Liver (tissue), 7 donors: ENCODE measurements at regions not wholly inside any gene's neighbourhood (a gene's known extent, or its start where the extent isn't known, plus 50 kb on each side); places are given as distances from the start of the nearest gene placed in this dataset.

Source experiments
- DNase-seq: peaks from one replicate; pipeline ENCODE4 v3.0.0-alpha.2; 2017; ENCODE audit warnings: low spot score
- H3K27ac ChIP-seq, 2 donors: one replicate each; pipeline ENCODE4 v1.7.0; 2013; ENCODE audit warnings: inconsistent platforms in 2 of 2, low read length in 2 of 2, control low read depth in 1 of 2, low read depth in 1 of 2, mild to moderate bottlenecking in 1 of 2
- H3K27me3 ChIP-seq, 4 donors: one replicate each; pipeline versions ENCODE4 v1.6.1 to v1.7.0; 2013; ENCODE audit warnings: low read length in 3 of 4, inconsistent platforms in 1 of 4, mild to moderate bottlenecking in 1 of 4, moderate library complexity in 1 of 4; ENCODE audit not compliant: control insufficient read depth in 4 of 4, insufficient read depth in 4 of 4
- H3K36me3 ChIP-seq, 4 donors: one replicate each; pipeline versions ENCODE4 v1.6.1 to v1.7.0; 2013; ENCODE audit warnings: low read length in 3 of 4, mild to moderate bottlenecking in 3 of 4, low read depth in 1 of 4, moderate library complexity in 1 of 4; ENCODE audit not compliant: control insufficient read depth in 4 of 4, insufficient read depth in 3 of 4
- H3K4me1 ChIP-seq, 4 donors: one replicate each; pipeline versions ENCODE4 v1.6.1 to v1.7.0; 2013; ENCODE audit warnings: low read length in 3 of 4, mild to moderate bottlenecking in 3 of 4, moderate library complexity in 1 of 4; ENCODE audit not compliant: control insufficient read depth in 4 of 4, insufficient read depth in 4 of 4
- H3K4me3 ChIP-seq, 3 donors: one replicate each; pipeline versions ENCODE4 v1.6.1 to v1.7.0; 2013; ENCODE audit warnings: low read length in 3 of 3, control low read depth in 1 of 3, low read depth in 1 of 3, mild to moderate bottlenecking in 1 of 3
- H3K9ac ChIP-seq, 2 donors: one replicate each; pipeline ENCODE4 v1.7.0; 2013; ENCODE audit warnings: low read length in 2 of 2, mild to moderate bottlenecking in 2 of 2, moderate library complexity in 2 of 2, control low read depth in 1 of 2, low read depth in 1 of 2
- H3K9me3 ChIP-seq, 4 donors: one replicate each; pipeline versions ENCODE4 v1.6.1 to v1.7.0; 2013; ENCODE audit warnings: low read length in 3 of 4; ENCODE audit not compliant: control insufficient read depth in 4 of 4
- FOXA1 ChIP-seq: IDR thresholded peaks from 2 replicates; pipeline ENCODE4 v1.6.1; 2016; ENCODE audit warnings: antibody characterized with exemption
- FOXA2 ChIP-seq: IDR thresholded peaks from 2 replicates; pipeline ENCODE4 v1.6.1; 2016; ENCODE audit warnings: antibody characterized with exemption
- GABPA ChIP-seq, 2 donors: IDR thresholded peaks in 1 of 2; conservative IDR thresholded peaks in 1 of 2; 2 replicates each; pipeline ENCODE4 v1.6.1; 2016; ENCODE audit warnings: antibody characterized with exemption in 2 of 2, mild to moderate bottlenecking in 1 of 2, moderate library complexity in 1 of 2
- HNF4A ChIP-seq, 2 donors: conservative IDR thresholded peaks; 2 replicates each; pipeline ENCODE4 v1.6.1; 2016; ENCODE audit warnings: antibody characterized with exemption in 2 of 2, mild to moderate bottlenecking in 2 of 2
- JUND ChIP-seq, 2 donors: IDR thresholded peaks; 2 replicates each; pipeline ENCODE4 v1.6.1; 2016; ENCODE audit warnings: antibody characterized with exemption in 2 of 2
- NR2F2 ChIP-seq: IDR thresholded peaks from 2 replicates; pipeline ENCODE4 v1.6.1; 2016; ENCODE audit warnings: antibody characterized with exemption
- RXRA ChIP-seq, 2 donors: IDR thresholded peaks; 2 replicates each; pipeline ENCODE4 v1.6.1; 2017 to 2018; ENCODE audit warnings: antibody characterized with exemption in 2 of 2, mild to moderate bottlenecking in 1 of 2
- SP1 ChIP-seq: IDR thresholded peaks from 2 replicates; pipeline ENCODE4 v1.6.1; 2018; ENCODE audit warnings: antibody characterized with exemption, mild to moderate bottlenecking
- YY1 ChIP-seq: IDR thresholded peaks from 2 replicates; pipeline ENCODE4 v1.6.1; 2016; ENCODE audit warnings: antibody characterized with exemption, mild to moderate bottlenecking
- WGBS: extraction: QIAGEN DNeasy Blood & Tissue Kit; methylation state at CpG from one replicate; pipeline ENCODE4 v1.1.7; 2013; 5-methylcytosine and 5-hydroxymethylcytosine counted together
- TF ChIP-seq, protein P1 (sequence below): IDR thresholded peaks from 2 replicates; pipeline ENCODE4 v1.6.1; 2016; ENCODE audit warnings: antibody characterized with exemption, mild to moderate bottlenecking
- TF ChIP-seq, protein P2 (sequence below): IDR thresholded peaks from 2 replicates; pipeline ENCODE4 v1.6.1; 2016; ENCODE audit warnings: antibody characterized with exemption
- TF ChIP-seq, protein P3 (sequence below): IDR thresholded peaks from 2 replicates; pipeline ENCODE4 v1.6.1; 2016; ENCODE audit warnings: antibody characterized with exemption
- TF ChIP-seq, protein P4 (sequence below): IDR thresholded peaks from 2 replicates; pipeline ENCODE4 v1.6.1; 2016; ENCODE audit warnings: antibody characterized with exemption
- donor health status: healthy.
- donor health status: healthy.
- donor health status: healthy.
- donor health status: healthy.

DNA sequence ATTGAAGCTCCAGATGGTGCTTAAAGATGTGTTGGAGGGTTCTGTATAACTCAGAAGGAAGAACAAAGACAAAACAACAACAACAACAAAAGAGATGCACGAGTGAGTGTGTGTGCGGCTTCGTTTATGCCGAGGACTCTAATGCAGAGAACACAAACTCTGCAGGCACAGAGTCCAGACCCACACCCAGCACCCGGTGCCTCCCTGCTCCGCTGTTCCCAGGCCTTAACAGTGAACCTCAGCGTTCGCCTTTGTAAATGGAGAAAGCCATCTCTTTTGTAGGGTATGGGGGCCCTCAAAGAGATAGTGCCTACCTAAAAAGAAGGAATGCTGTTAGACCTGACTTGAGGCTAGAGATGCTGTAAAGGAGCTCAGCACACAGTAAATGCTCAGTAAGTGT, 243.3 kb downstream of the ERMARD start:
- no peaks in the 10 kb centered on the region for H3K27me3 ChIP-seq
- DNase-seq = no peak
- no peak overlapping the region for H3K27ac ChIP-seq
- H3K9me3 ChIP-seq = no peaks in the 10 kb centered on the region
- TF ChIP-seq, protein P1, sequence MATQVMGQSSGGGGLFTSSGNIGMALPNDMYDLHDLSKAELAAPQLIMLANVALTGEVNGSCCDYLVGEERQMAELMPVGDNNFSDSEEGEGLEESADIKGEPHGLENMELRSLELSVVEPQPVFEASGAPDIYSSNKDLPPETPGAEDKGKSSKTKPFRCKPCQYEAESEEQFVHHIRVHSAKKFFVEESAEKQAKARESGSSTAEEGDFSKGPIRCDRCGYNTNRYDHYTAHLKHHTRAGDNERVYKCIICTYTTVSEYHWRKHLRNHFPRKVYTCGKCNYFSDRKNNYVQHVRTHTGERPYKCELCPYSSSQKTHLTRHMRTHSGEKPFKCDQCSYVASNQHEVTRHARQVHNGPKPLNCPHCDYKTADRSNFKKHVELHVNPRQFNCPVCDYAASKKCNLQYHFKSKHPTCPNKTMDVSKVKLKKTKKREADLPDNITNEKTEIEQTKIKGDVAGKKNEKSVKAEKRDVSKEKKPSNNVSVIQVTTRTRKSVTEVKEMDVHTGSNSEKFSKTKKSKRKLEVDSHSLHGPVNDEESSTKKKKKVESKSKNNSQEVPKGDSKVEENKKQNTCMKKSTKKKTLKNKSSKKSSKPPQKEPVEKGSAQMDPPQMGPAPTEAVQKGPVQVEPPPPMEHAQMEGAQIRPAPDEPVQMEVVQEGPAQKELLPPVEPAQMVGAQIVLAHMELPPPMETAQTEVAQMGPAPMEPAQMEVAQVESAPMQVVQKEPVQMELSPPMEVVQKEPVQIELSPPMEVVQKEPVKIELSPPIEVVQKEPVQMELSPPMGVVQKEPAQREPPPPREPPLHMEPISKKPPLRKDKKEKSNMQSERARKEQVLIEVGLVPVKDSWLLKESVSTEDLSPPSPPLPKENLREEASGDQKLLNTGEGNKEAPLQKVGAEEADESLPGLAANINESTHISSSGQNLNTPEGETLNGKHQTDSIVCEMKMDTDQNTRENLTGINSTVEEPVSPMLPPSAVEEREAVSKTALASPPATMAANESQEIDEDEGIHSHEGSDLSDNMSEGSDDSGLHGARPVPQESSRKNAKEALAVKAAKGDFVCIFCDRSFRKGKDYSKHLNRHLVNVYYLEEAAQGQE = no peak
- no peak for TF ChIP-seq NR2F2
- WGBS = 93% methylated on average over 8 of the region's 8 CpGs
- peaks cover 0 to 1% (median 0%) of the 10 kb centered on the region in 4 donors for H3K4me1 ChIP-seq
- no peak overlapping the region for H3K4me3 ChIP-seq
- no peak overlapping the region for H3K9ac ChIP-seq
- no peaks in the 10 kb centered on the region for H3K36me3 ChIP-seq

DNA sequence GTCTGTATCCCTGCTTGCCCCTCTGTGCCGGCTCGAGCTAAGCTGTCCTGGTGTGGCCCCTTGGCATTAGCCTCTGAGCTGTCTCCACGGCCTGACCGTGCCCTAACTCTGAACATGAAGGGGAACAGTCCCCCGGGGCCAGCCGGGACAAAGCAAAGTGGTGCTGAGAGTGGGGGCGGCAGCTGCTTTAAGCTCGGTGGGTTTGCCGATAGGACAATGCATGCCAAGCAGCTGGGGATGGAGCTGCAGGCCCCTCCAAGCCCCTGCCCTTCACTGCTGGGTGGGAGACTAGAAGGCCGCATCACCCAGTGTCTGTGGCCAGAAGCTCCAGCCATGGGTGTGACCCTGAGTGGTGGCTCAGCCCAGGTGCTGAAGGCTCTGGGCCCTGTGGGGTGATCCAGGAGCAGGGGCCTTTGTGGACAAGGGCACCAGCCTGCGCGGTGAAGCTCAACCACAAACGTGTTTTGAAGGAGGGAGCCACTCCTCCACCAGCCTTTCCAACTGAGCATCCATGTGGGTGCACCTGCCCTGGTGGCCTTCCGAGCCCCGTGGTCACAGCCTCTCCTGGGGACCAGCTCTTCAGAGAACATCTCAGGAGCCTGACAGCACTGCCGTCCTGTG, 242.5 kb downstream of the ERMARD start:
- H3K27ac ChIP-seq = no peak overlapping the region
- TF ChIP-seq, protein P2, sequence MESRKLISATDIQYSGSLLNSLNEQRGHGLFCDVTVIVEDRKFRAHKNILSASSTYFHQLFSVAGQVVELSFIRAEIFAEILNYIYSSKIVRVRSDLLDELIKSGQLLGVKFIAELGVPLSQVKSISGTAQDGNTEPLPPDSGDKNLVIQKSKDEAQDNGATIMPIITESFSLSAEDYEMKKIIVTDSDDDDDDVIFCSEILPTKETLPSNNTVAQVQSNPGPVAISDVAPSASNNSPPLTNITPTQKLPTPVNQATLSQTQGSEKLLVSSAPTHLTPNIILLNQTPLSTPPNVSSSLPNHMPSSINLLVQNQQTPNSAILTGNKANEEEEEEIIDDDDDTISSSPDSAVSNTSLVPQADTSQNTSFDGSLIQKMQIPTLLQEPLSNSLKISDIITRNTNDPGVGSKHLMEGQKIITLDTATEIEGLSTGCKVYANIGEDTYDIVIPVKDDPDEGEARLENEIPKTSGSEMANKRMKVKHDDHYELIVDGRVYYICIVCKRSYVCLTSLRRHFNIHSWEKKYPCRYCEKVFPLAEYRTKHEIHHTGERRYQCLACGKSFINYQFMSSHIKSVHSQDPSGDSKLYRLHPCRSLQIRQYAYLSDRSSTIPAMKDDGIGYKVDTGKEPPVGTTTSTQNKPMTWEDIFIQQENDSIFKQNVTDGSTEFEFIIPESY = no peak
- TF ChIP-seq JUND (IDR thresholded peaks at IDR 0.05) (no peak), SP1 (no peak), YY1 (no peak), NR2F2 (no peak), HNF4A (conservative IDR thresholded peaks at IDR 0.05) (no peak), RXRA (IDR thresholded peaks at IDR 0.05) (no peak), FOXA1 (no peak), FOXA2 (no peak), GABPA (IDR thresholded peaks at IDR 0.05 in 1 of 2, conservative IDR thresholded peaks at IDR 0.05 in 1 of 2) (no peak)
- TF ChIP-seq, protein P1 = no peak
- TF ChIP-seq, protein P3, sequence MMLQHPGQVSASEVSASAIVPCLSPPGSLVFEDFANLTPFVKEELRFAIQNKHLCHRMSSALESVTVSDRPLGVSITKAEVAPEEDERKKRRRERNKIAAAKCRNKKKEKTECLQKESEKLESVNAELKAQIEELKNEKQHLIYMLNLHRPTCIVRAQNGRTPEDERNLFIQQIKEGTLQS = no peak
- TF ChIP-seq, protein P4, sequence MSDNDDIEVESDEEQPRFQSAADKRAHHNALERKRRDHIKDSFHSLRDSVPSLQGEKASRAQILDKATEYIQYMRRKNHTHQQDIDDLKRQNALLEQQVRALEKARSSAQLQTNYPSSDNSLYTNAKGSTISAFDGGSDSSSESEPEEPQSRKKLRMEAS = no peak
- no peak overlapping the region for H3K4me3 ChIP-seq
- H3K4me1 ChIP-seq = peaks cover 0 to 1% (median 0%) of the 10 kb centered on the region in 4 donors
- no peaks in the 10 kb centered on the region for H3K36me3 ChIP-seq
- no peaks in the 10 kb centered on the region for H3K27me3 ChIP-seq
- DNase-seq = no peak
- no peak overlapping the region for H3K9ac ChIP-seq
- WGBS = 95% methylated on average over 16 of the region's 16 CpGs
- no peaks in the 10 kb centered on the region for H3K9me3 ChIP-seq
